ENCODE measurements at regions not wholly inside any gene's neighbourhood (a gene's known extent, or its start where the extent isn't known, plus 50 kb on each side); places are given as distances from the start of the nearest gene placed in this dataset.

DNA sequence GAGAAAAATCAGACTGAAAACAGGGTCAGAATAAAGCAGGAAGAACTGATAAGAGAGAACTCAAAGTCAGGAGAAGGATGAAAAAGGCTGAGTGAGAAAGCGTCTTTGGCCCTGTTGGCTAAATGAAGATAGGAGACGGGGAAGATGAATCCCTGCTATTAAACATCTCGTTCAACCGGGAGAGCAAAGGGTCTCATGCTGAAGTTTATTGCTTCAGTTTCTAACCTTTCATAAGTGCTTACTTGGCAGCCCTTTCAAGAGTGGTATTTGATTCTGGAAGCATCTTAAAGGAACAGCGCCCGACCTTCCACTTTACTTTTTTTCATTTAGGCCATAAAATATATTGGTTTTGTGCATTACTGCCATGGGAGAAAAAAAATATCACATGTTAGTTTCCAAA lies 288.3 kb upstream of the RBFOX1 start:
- TF ChIP-seq, protein P1, sequence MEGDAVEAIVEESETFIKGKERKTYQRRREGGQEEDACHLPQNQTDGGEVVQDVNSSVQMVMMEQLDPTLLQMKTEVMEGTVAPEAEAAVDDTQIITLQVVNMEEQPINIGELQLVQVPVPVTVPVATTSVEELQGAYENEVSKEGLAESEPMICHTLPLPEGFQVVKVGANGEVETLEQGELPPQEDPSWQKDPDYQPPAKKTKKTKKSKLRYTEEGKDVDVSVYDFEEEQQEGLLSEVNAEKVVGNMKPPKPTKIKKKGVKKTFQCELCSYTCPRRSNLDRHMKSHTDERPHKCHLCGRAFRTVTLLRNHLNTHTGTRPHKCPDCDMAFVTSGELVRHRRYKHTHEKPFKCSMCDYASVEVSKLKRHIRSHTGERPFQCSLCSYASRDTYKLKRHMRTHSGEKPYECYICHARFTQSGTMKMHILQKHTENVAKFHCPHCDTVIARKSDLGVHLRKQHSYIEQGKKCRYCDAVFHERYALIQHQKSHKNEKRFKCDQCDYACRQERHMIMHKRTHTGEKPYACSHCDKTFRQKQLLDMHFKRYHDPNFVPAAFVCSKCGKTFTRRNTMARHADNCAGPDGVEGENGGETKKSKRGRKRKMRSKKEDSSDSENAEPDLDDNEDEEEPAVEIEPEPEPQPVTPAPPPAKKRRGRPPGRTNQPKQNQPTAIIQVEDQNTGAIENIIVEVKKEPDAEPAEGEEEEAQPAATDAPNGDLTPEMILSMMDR (IDR thresholded peaks at IDR 0.05): no peak
- no peak for TF ChIP-seq POLR2A (IDR thresholded peaks at IDR 0.05)
- no peak for TF ChIP-seq POLR2AphosphoS5 (IDR thresholded peaks at IDR 0.05)

Measured in breast epithelium (tissue), 3 donors.